GM18868 (cell line): ENCODE measurements at regions not wholly inside any gene's neighbourhood (a gene's known extent, or its start where the extent isn't known, plus 50 kb on each side); places are given as distances from the start of the nearest gene placed in this dataset.

Experiments
- ATAC-seq: cut with Tn5 transposase; IDR thresholded peaks from one replicate; pipeline ENCODE4 v1.9.1; 2021; ENCODE audit warnings: mild to moderate bottlenecking, moderate library complexity; ENCODE audit not compliant: unreplicated experiment

GRCh38 chr16:6248199-6248598 lies 1084.4 kb upstream of the RBFOX1 start:
- ATAC-seq, result no peak

GRCh38 chr16:6247775-6248174 lies 1084.9 kb upstream of the RBFOX1 start:
- no peak for ATAC-seq

- no peak for ATAC-seq
Observed at GRCh38 chr16:6247150-6247549, 1085.5 kb upstream of the RBFOX1 start.

- ATAC-seq, result no peak
Observed at GRCh38 chr16:6246266-6246665, 1086.4 kb upstream of the RBFOX1 start.

- no peak for ATAC-seq
Observed at GRCh38 chr16:6232056-6232455, 1100.6 kb upstream of the RBFOX1 start.

- no peak for ATAC-seq
Observed at GRCh38 chr16:6231398-6231797, 1101.2 kb upstream of the RBFOX1 start.

- ATAC-seq, result no peak
Observed at GRCh38 chr16:6229186-6229585, 1103.5 kb upstream of the RBFOX1 start.

GRCh38 chr16:6218855-6219254 lies 1113.8 kb upstream of the RBFOX1 start:
- no peak for ATAC-seq

GRCh38 chr16:6216836-6217235 lies 1115.8 kb upstream of the RBFOX1 start:
- ATAC-seq, result no peak

- no peak for ATAC-seq
Observed at GRCh38 chr16:6211644-6212043, 1114.0 kb upstream of the EEF2KMT start.

- no peak for ATAC-seq
Observed at GRCh38 chr16:6209355-6209930, 1111.8 kb upstream of the EEF2KMT start.

- no peak for ATAC-seq
Observed at GRCh38 chr16:6207580-6207979, 1110.0 kb upstream of the EEF2KMT start.

GRCh38 chr16:6207124-6207523 lies 1109.5 kb upstream of the EEF2KMT start:
- ATAC-seq, result no peak

GRCh38 chr16:6206080-6206479 lies 1108.5 kb upstream of the EEF2KMT start:
- no peak for ATAC-seq

- ATAC-seq, result no peak
Observed at GRCh38 chr16:6204945-6205344, 1107.3 kb upstream of the EEF2KMT start.

GRCh38 chr16:6200861-6201260 lies 1103.3 kb upstream of the EEF2KMT start:
- no peak for ATAC-seq

- no peak for ATAC-seq
Observed at GRCh38 chr16:6200271-6200670, 1102.7 kb upstream of the EEF2KMT start.

- no peak for ATAC-seq
Observed at GRCh38 chr16:6195966-6196365, 1098.4 kb upstream of the EEF2KMT start.

- no peak for ATAC-seq
Observed at GRCh38 chr16:6193718-6194117, 1096.1 kb upstream of the EEF2KMT start.

GRCh38 chr16:6192984-6193383 lies 1095.4 kb upstream of the EEF2KMT start:
- no peak for ATAC-seq

- ATAC-seq, result no peak
Observed at GRCh38 chr16:6192532-6192931, 1094.9 kb upstream of the EEF2KMT start.

GRCh38 chr16:6190776-6191175 lies 1093.2 kb upstream of the EEF2KMT start:
- ATAC-seq, result no peak

GRCh38 chr16:6189216-6189615 lies 1091.6 kb upstream of the EEF2KMT start:
- ATAC-seq, result no peak
